ENCODE measurements at regions not wholly inside any gene's neighbourhood (a gene's known extent, or its start where the extent isn't known, plus 50 kb on each side); places are given as distances from the start of the nearest gene placed in this dataset.

- Histone ChIP-seq H3K9me3 (no peaks in the 10 kb centered on the region), H3K27ac (no peak overlapping the region), H3K36me3 (no peaks in the 10 kb centered on the region), H3K27me3 (no peaks in the 10 kb centered on the region), H3K4me3 (no peak overlapping the region), H3K4me1 (no peaks in the 10 kb centered on the region)
- no peak for DNase-seq
- intact Hi-C loops (cut with DNase I; ENCODE audit: low total_unique reads), result no loop called here
- no peak for TF ChIP-seq CTCF (IDR thresholded peaks at IDR 0.05)
Observed at GRCh38 chr11:25350899-25351803, 854.3 kb downstream of the LUZP2 start.

GRCh38 chr11:25357133-25357532 is 860.3 kb downstream of the LUZP2 start:
- intact Hi-C loops (cut with DNase I; ENCODE audit: low total_unique reads), result no loop called here
- no peaks in the 10 kb centered on the region for H3K27me3 ChIP-seq
- TF ChIP-seq CTCF (IDR thresholded peaks at IDR 0.05), result no peak
- no peak overlapping the region for H3K27ac ChIP-seq
- no peaks in the 10 kb centered on the region for H3K36me3 ChIP-seq
- no peaks in the 10 kb centered on the region for H3K4me1 ChIP-seq
- H3K9me3 ChIP-seq, result no peaks in the 10 kb centered on the region
- DNase-seq, result no peak
- no peak overlapping the region for H3K4me3 ChIP-seq

- Histone ChIP-seq H3K27ac (no peak overlapping the region), H3K4me1 (no peaks in the 10 kb centered on the region), H3K4me3 (no peak overlapping the region), H3K27me3 (no peaks in the 10 kb centered on the region), H3K9me3 (peaks cover 0 to 5% (median 5%) of the 10 kb centered on the region in 3 donors), H3K36me3 (no peaks in the 10 kb centered on the region)
- TF ChIP-seq CTCF (IDR thresholded peaks at IDR 0.05), result no peak
- no peak for DNase-seq
- intact Hi-C loops (cut with DNase I; ENCODE audit: low total_unique reads), result no loop called here
Observed at GRCh38 chr11:25377466-25377865, 880.6 kb downstream of the LUZP2 start.

- H3K9me3 ChIP-seq, result no peaks in the 10 kb centered on the region
- intact Hi-C loops (cut with DNase I; ENCODE audit: low total_unique reads), result no loop called here
- H3K27ac ChIP-seq, result no peak overlapping the region
- DNase-seq, result peak in 1 of 2 donors; percentile 23
- no peak for TF ChIP-seq CTCF (IDR thresholded peaks at IDR 0.05)
- no peak overlapping the region for H3K4me3 ChIP-seq
- no peaks in the 10 kb centered on the region for H3K27me3 ChIP-seq
- no peaks in the 10 kb centered on the region for H3K36me3 ChIP-seq
- no peaks in the 10 kb centered on the region for H3K4me1 ChIP-seq
Observed at GRCh38 chr11:25396847-25397246, 900.0 kb downstream of the LUZP2 start.

GRCh38 chr11:25408146-25408545 is 911.3 kb downstream of the LUZP2 start:
- H3K27ac ChIP-seq, result no peak overlapping the region
- DNase-seq, result no peak
- no peak for TF ChIP-seq CTCF (IDR thresholded peaks at IDR 0.05)
- no peaks in the 10 kb centered on the region for H3K4me1 ChIP-seq
- intact Hi-C loops (cut with DNase I; ENCODE audit: low total_unique reads), result no loop called here
- no peaks in the 10 kb centered on the region for H3K27me3 ChIP-seq
- H3K36me3 ChIP-seq, result no peaks in the 10 kb centered on the region
- no peaks in the 10 kb centered on the region for H3K9me3 ChIP-seq
- H3K4me3 ChIP-seq, result no peak overlapping the region
